Activated B cell treated with CpG ODN at 0.5 μM for 24 hours (primary cell): ENCODE measurements at regions not wholly inside any gene's neighbourhood (a gene's known extent, or its start where the extent isn't known, plus 50 kb on each side); places are given as distances from the start of the nearest gene placed in this dataset.

Experiments used
- ATAC-seq: fragments of 200-7000 bp; cut with Tn5 transposase; one replicate; pipeline ENCODE4 v1.10.0; 2021; ENCODE audit warnings: low read depth, mild to moderate bottlenecking, moderate library complexity
- CTCF ChIA-PET: fragments of 350-600 bp; sonication (Branson Sonifier 250); formaldehyde crosslinking; loops from one replicate; lab custom pipeline; 2021; ENCODE audit warnings: antibody characterized with exemption; lab: Charles Lee
- POLR2A ChIA-PET: fragments of 350-600 bp; sonication (Branson Sonifier 250); formaldehyde crosslinking; loops from one replicate; lab custom pipeline; 2021; ENCODE audit warnings: antibody characterized with exemption; lab: Charles Lee
- DNase-seq: peaks from one replicate; pipeline ENCODE4 v3.0.0; 2022
- H3K27ac Mint-ChIP-seq: one replicate; pipeline ENCODE4 v1.8.0; 2020; ENCODE audit warnings: mixed read lengths
- H3K27me3 Mint-ChIP-seq: one replicate; pipeline ENCODE4 v1.8.0; 2021; ENCODE audit warnings: mixed read lengths
- H3K36me3 Mint-ChIP-seq: one replicate; pipeline ENCODE4 v1.8.0; 2021; ENCODE audit warnings: low read depth, mixed read lengths
- H3K4me1 Mint-ChIP-seq: one replicate; pipeline ENCODE4 v1.8.0; 2021; ENCODE audit warnings: mixed read lengths
- H3K4me3 Mint-ChIP-seq: one replicate; pipeline ENCODE4 v1.8.0; 2020; ENCODE audit warnings: mild to moderate bottlenecking, mixed read lengths
- H3K9me3 Mint-ChIP-seq: one replicate; pipeline ENCODE4 v1.8.0; 2020; ENCODE audit warnings: mixed read lengths
- CTCF ChIP-seq: fragments of 200-600 bp; IDR thresholded peaks from one replicate; pipeline ENCODE4 v1.8.0; 2022; ENCODE audit warnings: antibody characterized with exemption, mild to moderate bottlenecking
- intact Hi-C: fragments of 100-400 bp; cut with micrococcal nuclease; formaldehyde crosslinking; loops from one replicate; pipeline ENCODE4 v1.15.1; 2024

GRCh38 chr11:127138613-127139012, 138.0 kb upstream of the KIRREL3 start:
- Mint-ChIP-seq H3K27me3 (no peaks in the 10 kb centered on the region), H3K9me3 (no peaks in the 10 kb centered on the region), H3K4me1 (no peaks in the 10 kb centered on the region), H3K27ac (no peak overlapping the region), H3K36me3 (no peaks in the 10 kb centered on the region), H3K4me3 (no peak overlapping the region)
- no peak for TF ChIP-seq CTCF
- no peak for DNase-seq
- no peak for ATAC-seq
- ChIA-PET POLR2A (no interaction called here), CTCF (no interaction called here)
- intact Hi-C loops, result no loop called here

DNA sequence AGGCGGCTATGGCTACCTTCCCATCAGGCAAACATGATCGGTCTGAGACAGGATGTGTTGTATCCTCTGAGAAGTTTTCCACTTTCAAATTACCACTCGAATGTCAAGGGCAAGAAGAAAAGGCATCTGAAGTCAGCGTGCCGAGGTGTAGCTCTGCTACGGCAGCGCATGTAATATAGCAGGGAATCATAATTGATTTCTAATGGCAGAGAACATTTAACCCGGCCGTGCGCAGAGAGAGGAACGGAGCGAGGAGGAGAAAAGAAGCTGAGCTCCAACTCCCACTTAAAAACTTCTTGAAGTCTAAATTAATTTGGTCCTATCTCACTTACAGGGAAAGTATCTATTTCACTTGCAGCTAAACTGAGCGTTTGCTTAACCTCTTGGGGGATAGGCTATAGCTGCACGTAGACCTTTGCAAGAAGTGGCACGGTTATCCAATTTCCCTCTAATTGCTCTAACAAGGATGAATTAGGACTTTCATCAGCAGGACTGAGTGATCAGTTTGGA, 137.3 kb upstream of the KIRREL3 start:
- Mint-ChIP-seq H3K4me1 (no peaks in the 10 kb centered on the region), H3K36me3 (no peaks in the 10 kb centered on the region), H3K27ac (no peak overlapping the region), H3K4me3 (no peak overlapping the region), H3K9me3 (no peaks in the 10 kb centered on the region), H3K27me3 (no peaks in the 10 kb centered on the region)
- DNase-seq (no peak), ATAC-seq (no peak)
- intact Hi-C loops, result no loop called here
- no peak for TF ChIP-seq CTCF
- ChIA-PET POLR2A (no interaction called here), CTCF (no interaction called here)

- ChIA-PET POLR2A (no interaction called here), CTCF (no interaction called here)
- no peak overlapping the region for H3K27ac Mint-ChIP-seq
- H3K4me3 Mint-ChIP-seq, result no peak overlapping the region
- no peaks in the 10 kb centered on the region for H3K9me3 Mint-ChIP-seq
- TF ChIP-seq CTCF, result no peak
- no peaks in the 10 kb centered on the region for H3K27me3 Mint-ChIP-seq
- no peaks in the 10 kb centered on the region for H3K4me1 Mint-ChIP-seq
- no peak for DNase-seq
- intact Hi-C loops, result no loop called here
- no peaks in the 10 kb centered on the region for H3K36me3 Mint-ChIP-seq
- ATAC-seq, result no peak
Measured at GRCh38 chr11:127136438-127136837, 135.9 kb upstream of the KIRREL3 start.

GRCh38 chr11:127135256-127135655, 134.7 kb upstream of the KIRREL3 start:
- Mint-ChIP-seq H3K36me3 (no peaks in the 10 kb centered on the region), H3K27me3 (no peaks in the 10 kb centered on the region), H3K27ac (no peak overlapping the region), H3K9me3 (no peaks in the 10 kb centered on the region), H3K4me3 (no peak overlapping the region), H3K4me1 (no peaks in the 10 kb centered on the region)
- TF ChIP-seq CTCF, result no peak
- ATAC-seq (no peak), DNase-seq (no peak)
- ChIA-PET CTCF (no interaction called here), POLR2A (no interaction called here)
- intact Hi-C loops, result no loop called here

GRCh38 chr11:127133061-127133460, 132.5 kb upstream of the KIRREL3 start:
- Mint-ChIP-seq H3K9me3 (no peaks in the 10 kb centered on the region), H3K4me3 (no peak overlapping the region), H3K4me1 (no peaks in the 10 kb centered on the region), H3K27ac (no peak overlapping the region), H3K27me3 (no peaks in the 10 kb centered on the region), H3K36me3 (no peaks in the 10 kb centered on the region)
- DNase-seq (no peak), ATAC-seq (no peak)
- ChIA-PET POLR2A (no interaction called here), CTCF (interaction anchor here (0.9 kb wide), 1 partner anchor 32 kb away, joined by 4 read pairs; no protein-coding TSS in a partner anchor)
- TF ChIP-seq CTCF, result no peak
- intact Hi-C loops, result no loop called here
